Caco-2 (cell line): ENCODE measurements at regions not wholly inside any gene's neighbourhood (a gene's known extent, or its start where the extent isn't known, plus 50 kb on each side); places are given as distances from the start of the nearest gene placed in this dataset.

Experiments
- BruUV-seq: library from RNA; stranded (reverse); fragments of 400-500 nt; replicated peaks from 2 replicates; lab custom pipeline; 2021; lab: Mats Ljungman, UMichigan
- CTCF ChIA-PET: fragments of 300-600 bp; sonication (Branson Sonifier 250); formaldehyde crosslinking; loops from one replicate; lab custom pipeline; 2022; ENCODE audit warnings: antibody characterized with exemption; lab: Charles Lee
- POLR2A ChIA-PET: fragments of 300-600 bp; sonication (Branson Sonifier 250); formaldehyde crosslinking; loops from one replicate; lab custom pipeline; 2022; ENCODE audit warnings: antibody characterized with exemption; lab: Charles Lee
- DNase-seq, 2 experiments: peaks; one replicate each; pipeline versions ENCODE4 v3.0.0 to v3.0.0-alpha.2; 2020 to 2022
- H3K27me3 ChIP-seq: replicated peaks from 2 replicates; pipeline ENCODE4 v1.6.0; 2011; ENCODE audit warnings: low read length; ENCODE audit not compliant: control insufficient read depth, insufficient read depth
- H3K36me3 ChIP-seq: 2 replicates; pipeline ENCODE4 v1.5.1; 2011; ENCODE audit warnings: low read length; ENCODE audit not compliant: control insufficient read depth, insufficient read depth
- H3K4me1 ChIP-seq: fragments of 250-450 bp; sonication (Bioruptor Pico); 2 replicates; pipeline ENCODE4 v1.5.1; 2020; ENCODE audit warnings: mild to moderate bottlenecking
- H3K4me3 ChIP-seq: 2 replicates; pipeline ENCODE4 v1.5.1; 2011; ENCODE audit warnings: low read depth, mild to moderate bottlenecking, control low read depth, low read length
- H3K9me3 ChIP-seq: fragments of 250-450 bp; sonication (Bioruptor Pico); 2 replicates; pipeline ENCODE4 v1.5.1; 2020; ENCODE audit warnings: mild to moderate bottlenecking, moderate library complexity
- H3K27ac Mint-ChIP-seq: one replicate; pipeline ENCODE4 v1.8.0; 2022; ENCODE audit warnings: mixed read lengths; ENCODE audit not compliant: unreplicated experiment
- H3K27me3 Mint-ChIP-seq: one replicate; pipeline ENCODE4 v1.8.0; 2022; ENCODE audit warnings: mixed read lengths; ENCODE audit not compliant: insufficient read depth, unreplicated experiment
- H3K36me3 Mint-ChIP-seq: one replicate; pipeline ENCODE4 v1.8.0; 2022; ENCODE audit warnings: mild to moderate bottlenecking, mixed read lengths; ENCODE audit not compliant: insufficient read depth, unreplicated experiment
- H3K4me1 Mint-ChIP-seq: one replicate; pipeline ENCODE4 v1.8.0; 2022; ENCODE audit warnings: low read depth, mixed read lengths; ENCODE audit not compliant: unreplicated experiment
- H3K4me3 Mint-ChIP-seq: one replicate; pipeline ENCODE4 v1.8.0; 2022; ENCODE audit warnings: mild to moderate bottlenecking, moderate library complexity, mixed read lengths; ENCODE audit not compliant: unreplicated experiment
- H3K9me3 Mint-ChIP-seq: one replicate; pipeline ENCODE4 v1.8.0; 2022; ENCODE audit warnings: mixed read lengths; ENCODE audit not compliant: unreplicated experiment
- intact Hi-C: fragments of 100-400 bp; cut with micrococcal nuclease; formaldehyde crosslinking; loops from one replicate; pipeline ENCODE4 v1.10.0; 2022; ENCODE audit not compliant: unreplicated experiment
- TF ChIP-seq, protein P1 (sequence below), 2 experiments: fragments of 200-600 bp in 1 of 2; IDR thresholded peaks; 1 replicate in 1 of 2; 2 replicates in 1 of 2; pipeline versions ENCODE4 v1.5.1 to v1.8.0; 2011 to 2022; ENCODE audit warnings: antibody characterized with exemption in 1 of 2, control low read depth in 1 of 2, inconsistent platforms in 1 of 2, low read depth in 1 of 2, low read length in 1 of 2, mild to moderate bottlenecking in 1 of 2, moderate library complexity in 1 of 2; ENCODE audit not compliant: insufficient read depth in 1 of 2, severe bottlenecking in 1 of 2, unreplicated experiment in 1 of 2

- POLR2A ChIA-PET, result no interaction called here
- intact Hi-C loops, result no loop called here
- BruUV-seq, result no TSS peak
These were observed 119.2 kb upstream of the CXCL14 start for GRCh38 chr5:135697959-135698345.

DNA sequence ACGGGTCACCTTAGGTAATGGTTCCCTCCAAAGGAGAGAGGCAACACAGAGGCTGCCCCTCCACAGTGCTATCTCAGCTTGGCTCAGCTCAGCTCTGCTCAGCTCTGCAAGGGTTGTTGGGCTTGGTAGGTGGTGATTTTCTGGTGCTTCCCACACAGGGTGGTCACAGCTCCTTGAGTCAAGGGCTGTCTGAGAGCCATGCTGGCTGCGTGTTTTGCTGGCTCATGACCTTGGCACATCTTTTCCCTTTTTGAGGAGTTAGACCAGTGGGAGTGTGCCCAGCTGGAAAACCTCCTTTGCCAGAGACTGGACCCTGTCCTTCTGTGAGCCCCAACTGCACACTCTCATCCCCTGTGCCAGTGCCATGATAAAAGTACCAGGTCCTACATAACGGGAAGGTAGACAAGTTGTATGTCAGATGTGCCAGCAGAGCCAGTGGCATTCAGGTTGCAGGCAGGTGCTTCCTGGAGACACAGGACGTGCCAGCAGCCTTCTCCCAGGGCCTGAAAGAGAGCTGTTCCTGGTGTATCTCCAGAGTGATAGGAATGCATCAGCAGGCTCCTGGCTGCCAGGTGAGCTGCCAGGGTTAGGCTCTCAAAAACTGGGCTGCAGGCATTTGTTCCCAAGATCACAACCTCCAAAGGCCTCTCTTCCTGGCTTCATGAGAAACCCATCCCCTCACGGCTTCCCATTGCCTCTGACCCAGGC, 118.6 kb upstream of the CXCL14 start:
- Histone ChIP-seq H3K9me3 (no peaks in the 10 kb centered on the region), H3K4me1 (no peaks in the 10 kb centered on the region), H3K27me3 (no peaks in the 10 kb centered on the region), H3K36me3 (no peaks in the 10 kb centered on the region), H3K4me3 (no peak overlapping the region)
- DNase-seq, result no peak
- TF ChIP-seq, protein P1, sequence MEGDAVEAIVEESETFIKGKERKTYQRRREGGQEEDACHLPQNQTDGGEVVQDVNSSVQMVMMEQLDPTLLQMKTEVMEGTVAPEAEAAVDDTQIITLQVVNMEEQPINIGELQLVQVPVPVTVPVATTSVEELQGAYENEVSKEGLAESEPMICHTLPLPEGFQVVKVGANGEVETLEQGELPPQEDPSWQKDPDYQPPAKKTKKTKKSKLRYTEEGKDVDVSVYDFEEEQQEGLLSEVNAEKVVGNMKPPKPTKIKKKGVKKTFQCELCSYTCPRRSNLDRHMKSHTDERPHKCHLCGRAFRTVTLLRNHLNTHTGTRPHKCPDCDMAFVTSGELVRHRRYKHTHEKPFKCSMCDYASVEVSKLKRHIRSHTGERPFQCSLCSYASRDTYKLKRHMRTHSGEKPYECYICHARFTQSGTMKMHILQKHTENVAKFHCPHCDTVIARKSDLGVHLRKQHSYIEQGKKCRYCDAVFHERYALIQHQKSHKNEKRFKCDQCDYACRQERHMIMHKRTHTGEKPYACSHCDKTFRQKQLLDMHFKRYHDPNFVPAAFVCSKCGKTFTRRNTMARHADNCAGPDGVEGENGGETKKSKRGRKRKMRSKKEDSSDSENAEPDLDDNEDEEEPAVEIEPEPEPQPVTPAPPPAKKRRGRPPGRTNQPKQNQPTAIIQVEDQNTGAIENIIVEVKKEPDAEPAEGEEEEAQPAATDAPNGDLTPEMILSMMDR (IDR thresholded peaks at IDR 0.05; ENCODE audit: insufficient read depth in 1 of 2, low read depth in 1 of 2, low read length in 1 of 2, severe bottlenecking in 1 of 2, unreplicated experiment in 1 of 2), result no peak
- Mint-ChIP-seq H3K9me3 (no peaks in the 10 kb centered on the region), H3K4me3 (no peak overlapping the region), H3K4me1 (peaks cover 4% of the 10 kb centered on the region), H3K36me3 (no peaks in the 10 kb centered on the region), H3K27me3 (peaks cover 3% of the 10 kb centered on the region), H3K27ac (no peak overlapping the region)
- no TSS peak for BruUV-seq
- intact Hi-C loops, result no loop called here
- ChIA-PET POLR2A (no interaction called here), CTCF (interaction anchor here (1.1 kb wide), 1 partner anchor 132 kb away, joined by 4 read pairs; no protein-coding TSS in a partner anchor)

More at GRCh38 chr5:135697959-135698345, 119.2 kb upstream of the CXCL14 start:
- Mint-ChIP-seq H3K9me3 (no peaks in the 10 kb centered on the region), H3K4me3 (no peak overlapping the region), H3K36me3 (no peaks in the 10 kb centered on the region), H3K4me1 (peaks cover 4% of the 10 kb centered on the region), H3K27me3 (peaks cover 3% of the 10 kb centered on the region), H3K27ac (no peak overlapping the region)
- no peaks in the 10 kb centered on the region for H3K27me3 ChIP-seq
- H3K9me3 ChIP-seq, result no peaks in the 10 kb centered on the region
- CTCF ChIA-PET, result interaction anchor here (1.1 kb wide), 1 partner anchor 132 kb away, joined by 4 read pairs; no protein-coding TSS in a partner anchor
- H3K4me1 ChIP-seq, result no peaks in the 10 kb centered on the region
- TF ChIP-seq, protein P1 (IDR thresholded peaks at IDR 0.05; ENCODE audit: insufficient read depth in 1 of 2, low read depth in 1 of 2, low read length in 1 of 2, severe bottlenecking in 1 of 2, unreplicated experiment in 1 of 2), result no peak
- no peak for DNase-seq
- no peaks in the 10 kb centered on the region for H3K36me3 ChIP-seq
- no peak overlapping the region for H3K4me3 ChIP-seq

GRCh38 chr5:135696317-135696716, 117.5 kb upstream of the CXCL14 start:
- peaks cover 3% of the 10 kb centered on the region for H3K27me3 Mint-ChIP-seq
- BruUV-seq, result no TSS peak
- CTCF ChIA-PET, result no interaction called here

More at GRCh38 chr5:135696317-135696716, 117.5 kb upstream of the CXCL14 start:
- no peaks in the 10 kb centered on the region for H3K9me3 ChIP-seq
- Mint-ChIP-seq H3K4me3 (no peak overlapping the region), H3K27ac (no peak overlapping the region), H3K36me3 (no peaks in the 10 kb centered on the region), H3K4me1 (peaks cover 4% of the 10 kb centered on the region), H3K9me3 (no peaks in the 10 kb centered on the region)
- no peaks in the 10 kb centered on the region for H3K4me1 ChIP-seq
- no peaks in the 10 kb centered on the region for H3K36me3 ChIP-seq
- no peak overlapping the region for H3K4me3 ChIP-seq
- H3K27me3 ChIP-seq, result no peaks in the 10 kb centered on the region
- TF ChIP-seq, protein P1 (IDR thresholded peaks at IDR 0.05; ENCODE audit: insufficient read depth in 1 of 2, low read depth in 1 of 2, low read length in 1 of 2, severe bottlenecking in 1 of 2, unreplicated experiment in 1 of 2), result no peak
- POLR2A ChIA-PET, result no interaction called here
- intact Hi-C loops, result no loop called here
- DNase-seq, result no peak
